H9 (cell line): ENCODE measurements at regions not wholly inside any gene's neighbourhood (a gene's known extent, or its start where the extent isn't known, plus 50 kb on each side); places are given as distances from the start of the nearest gene placed in this dataset.

Experiments
- DNase-seq: peaks from one replicate; pipeline ENCODE4 v3.0.0-alpha.2; 2017
- H2AFZ ChIP-seq: one replicate; pipeline ENCODE4 v1.6.1; 2013; ENCODE audit warnings: mild to moderate bottlenecking, low read length, control low read depth, moderate library complexity
- H2AK5ac ChIP-seq: 2 replicates; pipeline ENCODE4 v1.6.1; 2013; ENCODE audit warnings: low read length, control low read depth, mixed read lengths; ENCODE audit not compliant: insufficient read length
- H2BK120ac ChIP-seq: one replicate; pipeline ENCODE4 v1.6.1; 2013; ENCODE audit warnings: low read depth, mild to moderate bottlenecking, low read length, control low read depth, inconsistent platforms; ENCODE audit not compliant: poor library complexity, severe bottlenecking
- H2BK12ac ChIP-seq: 2 replicates; pipeline ENCODE4 v1.6.1; 2013; ENCODE audit warnings: low read length, control low read depth, mixed read lengths, low read depth; ENCODE audit not compliant: insufficient read length
- H2BK15ac ChIP-seq: 2 replicates; pipeline ENCODE4 v1.6.1; 2013; ENCODE audit warnings: low read depth, low read length, control low read depth
- H2BK20ac ChIP-seq: one replicate; pipeline ENCODE4 v1.6.1; 2013; ENCODE audit warnings: low read depth, mild to moderate bottlenecking, low read length, control low read depth, inconsistent platforms; ENCODE audit not compliant: poor library complexity, severe bottlenecking
- H2BK5ac ChIP-seq: 2 replicates; pipeline ENCODE4 v1.6.1; 2013; ENCODE audit warnings: low read length, control low read depth, mixed read lengths; ENCODE audit not compliant: insufficient read length
- H3K14ac ChIP-seq: 2 replicates; pipeline ENCODE4 v1.6.1; 2013; ENCODE audit warnings: low read length, control low read depth; ENCODE audit not compliant: insufficient read depth
- H3K18ac ChIP-seq: 2 replicates; pipeline ENCODE4 v1.6.1; 2013; ENCODE audit warnings: low read depth, mild to moderate bottlenecking, mixed read lengths, low read length, control low read depth; ENCODE audit not compliant: insufficient read length
- H3K23ac ChIP-seq: 2 replicates; pipeline ENCODE4 v1.6.1; 2013; ENCODE audit warnings: low read length, control low read depth, mixed read lengths, low read depth; ENCODE audit not compliant: insufficient read length
- H3K23me2 ChIP-seq: 2 replicates; pipeline ENCODE4 v1.6.1; 2013; ENCODE audit warnings: low read depth, mild to moderate bottlenecking, mixed read lengths, low read length, control low read depth; ENCODE audit not compliant: insufficient read length, poor library complexity, severe bottlenecking
- H3K27ac ChIP-seq: 2 replicates; pipeline ENCODE4 v1.5.1; 2013; ENCODE audit warnings: low read length, control low read depth, mixed read lengths, low read depth; ENCODE audit not compliant: insufficient read length
- H3K27me3 ChIP-seq: 2 replicates; pipeline ENCODE4 v1.6.1; 2013; ENCODE audit warnings: low read length, control low read depth, inconsistent platforms; ENCODE audit not compliant: insufficient read depth
- H3K4ac ChIP-seq: 2 replicates; pipeline ENCODE4 v1.6.1; 2013; ENCODE audit warnings: low read depth, mild to moderate bottlenecking, control low read depth, inconsistent platforms, low read length, moderate library complexity
- H3K4me1 ChIP-seq: 2 replicates; pipeline ENCODE4 v1.6.1; 2013; ENCODE audit warnings: low read length, control low read depth, inconsistent platforms; ENCODE audit not compliant: insufficient read depth
- H3K4me2 ChIP-seq: 2 replicates; pipeline ENCODE4 v1.6.1; 2013; ENCODE audit warnings: low read length, control low read depth, mixed read lengths; ENCODE audit not compliant: insufficient read length, insufficient read depth
- H3K56ac ChIP-seq: 2 replicates; pipeline ENCODE4 v1.6.1; 2013; ENCODE audit warnings: low read depth, mild to moderate bottlenecking, mixed read lengths, low read length, control low read depth; ENCODE audit not compliant: insufficient read length
- H3K79me1 ChIP-seq: 2 replicates; pipeline ENCODE4 v1.6.1; 2013; ENCODE audit warnings: low read depth, mild to moderate bottlenecking, moderate library complexity, low read length, control low read depth, inconsistent platforms; ENCODE audit not compliant: insufficient read depth, poor library complexity, severe bottlenecking
- H3K79me2 ChIP-seq: 2 replicates; pipeline ENCODE4 v1.6.1; 2013; ENCODE audit warnings: low read length, control low read depth, inconsistent platforms; ENCODE audit not compliant: insufficient read depth
- H3K9ac ChIP-seq: 2 replicates; pipeline ENCODE4 v1.6.1; 2013; ENCODE audit warnings: low read length, control low read depth, mixed read lengths; ENCODE audit not compliant: insufficient read length; ENCODE audit errors: extremely low read depth
- H3K9me3 ChIP-seq: one replicate; pipeline ENCODE4 v1.6.1; 2013; ENCODE audit warnings: low read depth, low read length, inconsistent platforms; ENCODE audit not compliant: control insufficient read depth
- H3T11ph ChIP-seq: one replicate; pipeline ENCODE4 v1.6.1; 2013; ENCODE audit warnings: mild to moderate bottlenecking, low read length, control low read depth, inconsistent platforms
- H4K20me1 ChIP-seq: one replicate; pipeline ENCODE4 v1.6.1; 2013; ENCODE audit not compliant: control insufficient read depth, insufficient read length, insufficient read depth
- H4K5ac ChIP-seq: 2 replicates; pipeline ENCODE4 v1.6.1; 2013; ENCODE audit warnings: low read depth, mild to moderate bottlenecking, mixed read lengths, low read length, control low read depth; ENCODE audit not compliant: insufficient read length
- H4K8ac ChIP-seq: replicated peaks from 2 replicates; pipeline ENCODE4 v1.6.1; 2013; ENCODE audit warnings: low read length, control low read depth, mixed read lengths, low read depth; ENCODE audit not compliant: insufficient read length
- H4K91ac ChIP-seq: 2 replicates; pipeline ENCODE4 v1.6.1; 2013; ENCODE audit warnings: low read depth, mild to moderate bottlenecking, moderate library complexity, mixed read lengths, low read length, control low read depth; ENCODE audit not compliant: insufficient read length
- H3K27ac Mint-ChIP-seq, 3 experiments: 2 replicates in 2 of 3; 3 replicates in 1 of 3; pipeline ENCODE4 v1.8.0; 2020 to 2021; ENCODE audit warnings: mixed read lengths in 3 of 3, mild to moderate bottlenecking in 1 of 3, moderate library complexity in 1 of 3
- H3K27me3 Mint-ChIP-seq: 2 replicates; pipeline ENCODE4 v1.8.0; 2021; ENCODE audit warnings: low read depth, mild to moderate bottlenecking, moderate library complexity, mixed read lengths
- H3K36me3 Mint-ChIP-seq, 3 experiments: 2 replicates in 2 of 3; 3 replicates in 1 of 3; pipeline ENCODE4 v1.8.0; 2020 to 2021; ENCODE audit warnings: low read depth in 3 of 3, mixed read lengths in 3 of 3; ENCODE audit not compliant: insufficient read depth in 1 of 3
- H3K4me1 Mint-ChIP-seq, 2 experiments: 2 replicates each; pipeline ENCODE4 v1.8.0; 2020; ENCODE audit warnings: mixed read lengths in 2 of 2
- H3K4me3 Mint-ChIP-seq, 2 experiments: 2 replicates in 1 of 2; 3 replicates in 1 of 2; pipeline ENCODE4 v1.8.0; 2020 to 2021; ENCODE audit warnings: mild to moderate bottlenecking in 2 of 2, mixed read lengths in 2 of 2, moderate library complexity in 1 of 2
- H3K9me3 Mint-ChIP-seq, 2 experiments: 2 replicates in 1 of 2; 3 replicates in 1 of 2; pipeline ENCODE4 v1.8.0; 2020; ENCODE audit warnings: mild to moderate bottlenecking in 2 of 2, mixed read lengths in 2 of 2, moderate library complexity in 1 of 2
- CTCF ChIP-seq: fragments of 200-600 bp; sonication (generic); conservative IDR thresholded peaks from 3 replicates; pipeline ENCODE4 v1.8.0; 2021; ENCODE audit warnings: antibody characterized with exemption, mild to moderate bottlenecking
- WGBS: extraction: QIAGEN DNeasy Blood & Tissue Kit; methylation state at CpG from one replicate; pipeline ENCODE4 v1.1.7; 2013; ENCODE audit warnings: missing lambda C conversion rate, low lambda C conversion rate, mixed read lengths; ENCODE audit not compliant: insufficient read length; ENCODE audit errors: extremely low coverage; 5-methylcytosine and 5-hydroxymethylcytosine counted together

- no peaks in the 10 kb centered on the region for H3K23me2 ChIP-seq
- peak overlapping the region; percentile 75 for H2BK120ac ChIP-seq
- Mint-ChIP-seq H3K4me1 (peaks cover 27 to 41% of the 10 kb centered on the region in 2 experiments), H3K36me3 (peaks cover 7 to 11% (median 9%) of the 10 kb centered on the region in 3 experiments; a peak in 5 of 7 replicates), H3K27me3 (no peaks in the 10 kb centered on the region), H3K4me3 (peak overlapping the region; percentile 94), H3K27ac (peak overlapping the region; percentile 98 to 99 (median 98)), H3K9me3 (no peaks in the 10 kb centered on the region)
- H3K9me3 ChIP-seq, result no peaks in the 10 kb centered on the region
- H4K91ac ChIP-seq, result no peak overlapping the region
- H3K27me3 ChIP-seq, result no peaks in the 10 kb centered on the region
- no peak overlapping the region for H3K56ac ChIP-seq
- no peaks in the 10 kb centered on the region for H3K79me1 ChIP-seq
- no peak; the same call in 2 of the 3 replicates for TF ChIP-seq CTCF
- H4K8ac ChIP-seq, result no peak overlapping the region
- H2AFZ ChIP-seq, result no peak overlapping the region
- H4K5ac ChIP-seq, result no peak overlapping the region
- no peak overlapping the region for H2BK12ac ChIP-seq
- H3K4ac ChIP-seq, result no peak overlapping the region; the same call in 1 of the 2 replicates
- no CpG with 5 or more reads among the region's 23 CpGs for WGBS
- peaks cover 41% of the 10 kb centered on the region; the same call in 1 of the 2 replicates for H3K79me2 ChIP-seq
- H2BK15ac ChIP-seq, result no peak overlapping the region
- peak overlapping the region; percentile 86 for H2BK5ac ChIP-seq
- H2BK20ac ChIP-seq, result no peak overlapping the region
- H3K4me2 ChIP-seq, result peak overlapping the region; percentile 91
- peak overlapping the region; percentile 99 for H3K14ac ChIP-seq
- H4K20me1 ChIP-seq, result no peaks in the 10 kb centered on the region
- H3K18ac ChIP-seq, result peak overlapping the region; percentile 99
- no peak overlapping the region for H3T11ph ChIP-seq
- no peak overlapping the region for H2AK5ac ChIP-seq
- H3K23ac ChIP-seq, result no peak overlapping the region
- DNase-seq, result no peak
- peak overlapping the region; percentile 98 for H3K9ac ChIP-seq
- no peaks in the 10 kb centered on the region for H3K4me1 ChIP-seq
- peak overlapping the region; percentile 91 for H3K27ac ChIP-seq
Measured at GRCh38 chr9:94166976-94167346, 82.7 kb downstream of the PTPDC1 start.
